Spleen (tissue), 11 donors: ENCODE measurements at regions not wholly inside any gene's neighbourhood (a gene's known extent, or its start where the extent isn't known, plus 50 kb on each side); places are given as distances from the start of the nearest gene placed in this dataset.
"Not testable (repeated sequence)": the region's sequence is repeated elsewhere in the genome, so short reads cannot be mapped to it uniquely, and the experiment has no call there.

Experiments
- DNase-seq: peaks from one replicate; pipeline ENCODE4 v3.0.0-alpha.2; 2020
- H3K27ac ChIP-seq, 8 donors: fragments of 200-600 bp; sonication (generic) in 7 of 8; 1 replicate in 4 of 8; 2 replicates in 4 of 8; pipeline versions ENCODE4 v1.5.0 to v1.8.0; 2016 to 2021; ENCODE audit warnings: inconsistent platforms in 4 of 8, mild to moderate bottlenecking in 4 of 8, moderate library complexity in 1 of 8
- H3K27me3 ChIP-seq, 7 donors: fragments of 200-600 bp; sonication (generic) in 6 of 7; replicated peaks in 1 of 7; 1 replicate in 4 of 7; 2 replicates in 3 of 7; pipeline versions ENCODE4 v1.5.0 to v1.8.0; 2016 to 2021; ENCODE audit warnings: inconsistent platforms in 3 of 7, mild to moderate bottlenecking in 1 of 7
- H3K36me3 ChIP-seq, 6 donors: fragments of 200-600 bp; sonication (generic) in 5 of 6; 1 replicate in 4 of 6; 2 replicates in 2 of 6; pipeline versions ENCODE4 v1.5.0 to v1.8.0; 2016 to 2021; ENCODE audit warnings: inconsistent platforms in 2 of 6
- H3K4me1 ChIP-seq, 6 donors: fragments of 200-600 bp; sonication (generic) in 5 of 6; 1 replicate in 3 of 6; 2 replicates in 3 of 6; pipeline versions ENCODE4 v1.5.0 to v1.8.0; 2016 to 2021; ENCODE audit warnings: inconsistent platforms in 3 of 6
- H3K4me3 ChIP-seq, 8 donors: fragments of 200-600 bp; sonication (generic) in 7 of 8; 1 replicate in 4 of 8; 2 replicates in 4 of 8; pipeline versions ENCODE4 v1.5.0 to v1.8.0; 2016 to 2021; ENCODE audit warnings: inconsistent platforms in 4 of 8, mild to moderate bottlenecking in 4 of 8, moderate library complexity in 2 of 8
- H3K9me3 ChIP-seq, 8 donors: fragments of 200-600 bp; sonication (generic) in 7 of 8; 1 replicate in 4 of 8; 2 replicates in 4 of 8; pipeline versions ENCODE4 v1.5.0 to v1.8.0; 2016 to 2021; ENCODE audit warnings: inconsistent platforms in 4 of 8
- POLR2A ChIP-seq, 3 donors: fragments of 450-650 bp; IDR thresholded peaks; one replicate each; pipeline ENCODE4 v1.5.1; 2017; ENCODE audit warnings: antibody characterized with exemption in 3 of 3, mild to moderate bottlenecking in 1 of 3
- POLR2AphosphoS5 ChIP-seq, 3 donors: sonication (generic); formaldehyde crosslinking; IDR thresholded peaks; one replicate each; pipeline ENCODE4 v1.5.1; 2017; ENCODE audit warnings: antibody characterized with exemption in 3 of 3
- WGBS, 5 donors: extraction: QIAGEN DNeasy Blood & Tissue Kit in 3 of 5; methylation state at CpG; one replicate each; pipeline versions ENCODE4 v1.1.5 to v1.1.7; 2013 to 2018; 5-methylcytosine and 5-hydroxymethylcytosine counted together
- intact Hi-C: fragments of 100-400 bp; cut with DNase I; formaldehyde crosslinking; loops from one replicate; pipeline ENCODE4 v1.15.0; 2023; ENCODE audit warnings: low total_unique reads
- TF ChIP-seq, protein P1 (sequence below), 11 experiments: fragments of 200-600 bp in 7 of 11; fragments of 450-650 bp in 4 of 11; sonication (generic) in 4 of 11; IDR thresholded peaks in 8 of 11; conservative IDR thresholded peaks in 3 of 11; 1 replicate in 7 of 11; 2 replicates in 4 of 11; pipeline versions ENCODE4 v1.4.0 to v1.8.0; 2016 to 2021; ENCODE audit warnings: antibody characterized with exemption in 11 of 11, inconsistent platforms in 4 of 11, mild to moderate bottlenecking in 1 of 11
- donor health status: healthy with polysubstance abuse.
- donor health status: DM: no; HTN: no; CAD: no; lungs with moderate emphysema.
- donor health status: DM: no; HTN: no; CAD: no.
- donor health status: Bipolar disorder and iron deficiency.
- donor health status: healthy.
- donor health status: DM: no; HTN: no; CAD: no.
- donor health status: DM: yes; HTN: yes; CAD: no.

GRCh38 chr3:104245261-104245660 is 1121.4 kb upstream of the ALCAM start:
- Histone ChIP-seq H3K9me3 (peaks cover 0 to 20% (median 7%) of the 10 kb centered on the region in 8 donors), H3K36me3 (no peaks in the 10 kb centered on the region), H3K4me1 (no peaks in the 10 kb centered on the region), H3K27me3 (no peaks in the 10 kb centered on the region), H3K27ac (no peak overlapping the region), H3K4me3 (no peak overlapping the region)
- intact Hi-C loops, result no loop called here
- DNase-seq, result no peak
- TF ChIP-seq, protein P1, sequence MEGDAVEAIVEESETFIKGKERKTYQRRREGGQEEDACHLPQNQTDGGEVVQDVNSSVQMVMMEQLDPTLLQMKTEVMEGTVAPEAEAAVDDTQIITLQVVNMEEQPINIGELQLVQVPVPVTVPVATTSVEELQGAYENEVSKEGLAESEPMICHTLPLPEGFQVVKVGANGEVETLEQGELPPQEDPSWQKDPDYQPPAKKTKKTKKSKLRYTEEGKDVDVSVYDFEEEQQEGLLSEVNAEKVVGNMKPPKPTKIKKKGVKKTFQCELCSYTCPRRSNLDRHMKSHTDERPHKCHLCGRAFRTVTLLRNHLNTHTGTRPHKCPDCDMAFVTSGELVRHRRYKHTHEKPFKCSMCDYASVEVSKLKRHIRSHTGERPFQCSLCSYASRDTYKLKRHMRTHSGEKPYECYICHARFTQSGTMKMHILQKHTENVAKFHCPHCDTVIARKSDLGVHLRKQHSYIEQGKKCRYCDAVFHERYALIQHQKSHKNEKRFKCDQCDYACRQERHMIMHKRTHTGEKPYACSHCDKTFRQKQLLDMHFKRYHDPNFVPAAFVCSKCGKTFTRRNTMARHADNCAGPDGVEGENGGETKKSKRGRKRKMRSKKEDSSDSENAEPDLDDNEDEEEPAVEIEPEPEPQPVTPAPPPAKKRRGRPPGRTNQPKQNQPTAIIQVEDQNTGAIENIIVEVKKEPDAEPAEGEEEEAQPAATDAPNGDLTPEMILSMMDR (IDR thresholded peaks at IDR 0.05 in 8 of 11, conservative IDR thresholded peaks at IDR 0.05 in 3 of 11), result no peak
- TF ChIP-seq POLR2AphosphoS5 (IDR thresholded peaks at IDR 0.05) (no peak), POLR2A (IDR thresholded peaks at IDR 0.05) (no peak)
- WGBS, 5 donors, result 48 to 62% (median 57%) methylated on average over 3 of the region's 3 CpGs

DNA sequence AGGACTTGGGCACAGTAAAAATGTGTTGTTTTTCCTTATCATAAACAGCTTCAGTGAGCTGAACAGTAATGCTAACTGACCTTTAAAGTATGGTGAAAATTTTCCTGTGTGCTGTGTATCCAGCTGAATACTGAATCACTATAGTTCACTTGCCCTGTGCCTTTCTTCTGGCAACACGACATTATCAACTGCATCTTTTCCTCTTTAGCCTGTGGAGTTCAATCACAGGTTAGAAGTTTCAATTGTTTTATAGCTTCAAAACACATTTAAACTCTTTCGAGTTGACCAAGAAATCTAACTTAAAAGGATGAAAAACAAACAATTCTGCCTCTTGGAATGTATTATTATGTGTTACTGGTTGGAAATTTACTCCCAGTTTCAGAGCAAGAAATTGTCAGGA is 1120.7 kb upstream of the ALCAM start:
- 21 to 30% (median 26%) methylated on average over 2 of the region's 2 CpGs for WGBS, 5 donors
- Histone ChIP-seq H3K36me3 (no peaks in the 10 kb centered on the region), H3K27me3 (no peaks in the 10 kb centered on the region), H3K27ac (no peak overlapping the region), H3K4me3 (no peak overlapping the region), H3K4me1 (no peaks in the 10 kb centered on the region), H3K9me3 (peaks cover 0 to 14% (median 7%) of the 10 kb centered on the region in 8 donors)
- no peak for DNase-seq
- intact Hi-C loops, result no loop called here
- TF ChIP-seq, protein P1 (IDR thresholded peaks at IDR 0.05 in 8 of 11, conservative IDR thresholded peaks at IDR 0.05 in 3 of 11), result no peak
- TF ChIP-seq POLR2AphosphoS5 (IDR thresholded peaks at IDR 0.05) (no peak), POLR2A (IDR thresholded peaks at IDR 0.05) (no peak)

DNA sequence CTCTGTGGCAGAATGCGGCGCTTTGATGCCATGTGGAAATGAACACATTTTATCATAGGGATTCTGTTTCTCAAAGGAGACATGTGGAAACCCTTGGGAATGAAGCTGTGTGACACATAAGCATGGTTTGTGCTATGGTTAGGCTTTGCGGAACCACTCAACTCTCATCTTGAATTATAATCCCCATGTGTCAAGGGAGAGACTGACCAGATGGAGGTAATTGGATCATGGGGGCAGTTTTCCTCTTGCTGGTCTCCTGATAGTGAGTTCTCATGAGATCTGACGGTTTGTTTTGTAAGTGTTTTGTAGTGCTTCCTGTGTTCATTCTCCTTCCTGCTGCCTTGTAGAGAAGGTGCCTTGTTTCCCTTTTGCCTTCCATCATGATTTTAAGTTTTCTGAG is 1109.2 kb upstream of the ALCAM start:
- intact Hi-C loops, result no loop called here
- Histone ChIP-seq H3K4me1 (no peaks in the 10 kb centered on the region), H3K27me3 (no peaks in the 10 kb centered on the region), H3K27ac (no peak overlapping the region), H3K9me3 (no peaks in the 10 kb centered on the region), H3K4me3 (no peak overlapping the region), H3K36me3 (no peaks in the 10 kb centered on the region)
- 77 to 83% (median 81%) methylated on average over 4 of the region's 4 CpGs for WGBS, 5 donors
- DNase-seq, result no peak
- TF ChIP-seq, protein P1 (IDR thresholded peaks at IDR 0.05 in 8 of 11, conservative IDR thresholded peaks at IDR 0.05 in 3 of 11), result no peak
- no peak for TF ChIP-seq POLR2AphosphoS5 (IDR thresholded peaks at IDR 0.05)
- no peak for TF ChIP-seq POLR2A (IDR thresholded peaks at IDR 0.05)

- no peak overlapping the region for H3K4me3 ChIP-seq
- DNase-seq, result no peak
- H3K27ac ChIP-seq, result no peak overlapping the region
- TF ChIP-seq POLR2AphosphoS5 (IDR thresholded peaks at IDR 0.05) (no peak), POLR2A (IDR thresholded peaks at IDR 0.05) (no peak)
- TF ChIP-seq, protein P1 (IDR thresholded peaks at IDR 0.05 in 8 of 11, conservative IDR thresholded peaks at IDR 0.05 in 3 of 11), result no peak
- intact Hi-C loops, result no loop called here
- no peaks in the 10 kb centered on the region for H3K36me3 ChIP-seq
- H3K27me3 ChIP-seq, result no peaks in the 10 kb centered on the region
- H3K9me3 ChIP-seq, result no peaks in the 10 kb centered on the region
- no peaks in the 10 kb centered on the region for H3K4me1 ChIP-seq
- 91 to 97% (median 93%) methylated on average over 2 of the region's 2 CpGs for WGBS, 5 donors
Observed at GRCh38 chr3:104263477-104263876, 1103.2 kb upstream of the ALCAM start.

GRCh38 chr3:104266219-104266618 is 1100.5 kb upstream of the ALCAM start:
- H3K4me3 ChIP-seq, H3K27ac ChIP-seq, intact Hi-C loops, DNase-seq, H3K9me3 ChIP-seq, H3K27me3 ChIP-seq, H3K4me1 ChIP-seq, H3K36me3 ChIP-seq: not testable (repeated sequence)
- WGBS, 5 donors, result 81 to 92% (median 88%) methylated on average over 1 of the region's 1 CpG
